OCI-LY7 (cell line): ENCODE measurements at regions not wholly inside any gene's neighbourhood (a gene's known extent, or its start where the extent isn't known, plus 50 kb on each side); places are given as distances from the start of the nearest gene placed in this dataset.

Experiments used
- BruUV-seq: library from RNA; stranded (reverse); fragments of 400-500 nt; replicated peaks from 2 replicates; lab custom pipeline; 2021; lab: Mats Ljungman, UMichigan
- CTCF ChIA-PET: fragments of 300-600 bp; sonication (Branson Sonifier 250); formaldehyde crosslinking; loops from one replicate; lab custom pipeline; 2022; ENCODE audit warnings: antibody characterized with exemption; ENCODE audit not compliant: unreplicated experiment; lab: Charles Lee
- POLR2A ChIA-PET: fragments of 300-600 bp; sonication (Branson Sonifier 250); formaldehyde crosslinking; loops from one replicate; lab custom pipeline; 2022; ENCODE audit warnings: antibody characterized with exemption; lab: Charles Lee
- DNase-seq: peaks from one replicate; pipeline ENCODE4 v3.0.0-alpha.2; 2015; ENCODE audit warnings: low spot score
- H2AFZ ChIP-seq: fragments of 200-600 bp; sonication (generic), shearing (Covaris generic); 2 replicates; pipeline ENCODE4 v1.6.1; 2014; ENCODE audit warnings: mild to moderate bottlenecking, antibody characterized with exemption, low read length, moderate library complexity
- H3K27ac ChIP-seq: fragments of 200-600 bp; sonication (generic); 2 replicates; pipeline ENCODE4 v1.5.1; 2014; ENCODE audit warnings: mixed run types, low read depth, mild to moderate bottlenecking, moderate library complexity, low read length, inconsistent platforms; ENCODE audit not compliant: poor library complexity, severe bottlenecking
- H3K36me3 ChIP-seq: fragments of 200-600 bp; sonication (generic); 2 replicates; pipeline ENCODE4 v1.6.1; 2014; ENCODE audit warnings: mild to moderate bottlenecking, antibody characterized with exemption, low read length, moderate library complexity, mixed read lengths; ENCODE audit not compliant: insufficient read depth
- H3K4me1 ChIP-seq: fragments of 200-600 bp; sonication (generic); 2 replicates; pipeline ENCODE4 v1.5.1; 2014; ENCODE audit warnings: mild to moderate bottlenecking, low read length; ENCODE audit not compliant: insufficient read depth, poor library complexity, severe bottlenecking
- H3K4me2 ChIP-seq: fragments of 200-600 bp; sonication (generic); 2 replicates; pipeline ENCODE4 v1.6.1; 2014; ENCODE audit warnings: mild to moderate bottlenecking, low read length
- H3K4me3 ChIP-seq: fragments of 200-600 bp; sonication (generic); 2 replicates; pipeline ENCODE4 v1.5.1; 2014; ENCODE audit warnings: mild to moderate bottlenecking, low read depth, low read length; ENCODE audit not compliant: poor library complexity, severe bottlenecking
- H3K79me2 ChIP-seq: fragments of 200-600 bp; sonication (generic); 2 replicates; pipeline ENCODE4 v1.6.1; 2016; ENCODE audit warnings: low read depth, mild to moderate bottlenecking, low read length, moderate library complexity, mixed read lengths; ENCODE audit not compliant: insufficient read depth
- H3K9me2 ChIP-seq: fragments of 200-600 bp; sonication (generic); 2 replicates; pipeline ENCODE4 v1.6.1; 2016; ENCODE audit warnings: mild to moderate bottlenecking, low read length, mixed read lengths; ENCODE audit not compliant: insufficient read depth
- H3K9me3 ChIP-seq: fragments of 200-600 bp; sonication (generic); 2 replicates; pipeline ENCODE4 v1.6.1; 2014; ENCODE audit warnings: mild to moderate bottlenecking, mixed run types, low read length, mixed read lengths
- H4K20me1 ChIP-seq: fragments of 200-600 bp; sonication (generic); 2 replicates; pipeline ENCODE4 v1.6.1; 2014; ENCODE audit warnings: mild to moderate bottlenecking, antibody characterized with exemption, low read length, moderate library complexity, mixed read lengths; ENCODE audit not compliant: insufficient read depth
- EZH2phosphoT487 ChIP-seq: fragments of 200-600 bp; sonication (generic); IDR thresholded peaks from 2 replicates; pipeline ENCODE4 v1.6.1; 2018; ENCODE audit warnings: low read depth, borderline replicate concordance, mild to moderate bottlenecking, mixed run types, antibody characterized with exemption, low read length, moderate library complexity, mixed read lengths
- intact Hi-C: fragments of 100-400 bp; cut with micrococcal nuclease; formaldehyde crosslinking; loops from one replicate; pipeline ENCODE4 v1.10.0; 2022; ENCODE audit not compliant: unreplicated experiment
- TF ChIP-seq, protein P1 (sequence below): fragments of 200-600 bp; sonication (generic); conservative IDR thresholded peaks from 2 replicates; pipeline ENCODE4 v1.5.1; 2014; ENCODE audit warnings: mild to moderate bottlenecking, antibody characterized with exemption, low read length, moderate library complexity, mixed read lengths

DNA sequence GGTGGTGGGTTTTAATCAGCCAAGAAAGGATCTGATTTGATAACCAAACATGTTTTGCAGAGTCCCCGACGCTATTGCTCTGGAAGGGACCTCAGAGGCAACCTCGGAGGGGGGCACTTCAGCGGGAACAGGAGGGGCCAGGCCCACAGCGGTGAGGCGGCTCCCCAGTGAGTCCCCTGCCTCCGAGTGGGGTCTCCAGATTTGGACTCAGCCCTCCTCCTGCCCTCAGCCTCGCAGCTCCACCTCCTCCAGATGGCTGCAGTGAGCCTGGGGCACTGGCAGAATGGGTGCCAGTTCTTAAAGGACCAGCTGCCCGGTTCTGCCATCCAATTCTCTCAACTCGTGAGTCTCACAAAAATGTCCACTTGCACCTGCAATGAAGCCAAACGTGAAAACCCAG, 61.0 kb upstream of the NANOS1 start:
- Histone ChIP-seq H3K27ac (no peak overlapping the region), H3K79me2 (no peaks in the 10 kb centered on the region), H3K36me3 (no peaks in the 10 kb centered on the region), H4K20me1 (no peaks in the 10 kb centered on the region), H3K4me1 (no peaks in the 10 kb centered on the region), H2AFZ (no peak overlapping the region), H3K9me2 (no peaks in the 10 kb centered on the region), H3K9me3 (no peaks in the 10 kb centered on the region), H3K4me2 (no peak overlapping the region), H3K4me3 (no peak overlapping the region)
- intact Hi-C loops = no loop called here
- TF ChIP-seq, protein P1, sequence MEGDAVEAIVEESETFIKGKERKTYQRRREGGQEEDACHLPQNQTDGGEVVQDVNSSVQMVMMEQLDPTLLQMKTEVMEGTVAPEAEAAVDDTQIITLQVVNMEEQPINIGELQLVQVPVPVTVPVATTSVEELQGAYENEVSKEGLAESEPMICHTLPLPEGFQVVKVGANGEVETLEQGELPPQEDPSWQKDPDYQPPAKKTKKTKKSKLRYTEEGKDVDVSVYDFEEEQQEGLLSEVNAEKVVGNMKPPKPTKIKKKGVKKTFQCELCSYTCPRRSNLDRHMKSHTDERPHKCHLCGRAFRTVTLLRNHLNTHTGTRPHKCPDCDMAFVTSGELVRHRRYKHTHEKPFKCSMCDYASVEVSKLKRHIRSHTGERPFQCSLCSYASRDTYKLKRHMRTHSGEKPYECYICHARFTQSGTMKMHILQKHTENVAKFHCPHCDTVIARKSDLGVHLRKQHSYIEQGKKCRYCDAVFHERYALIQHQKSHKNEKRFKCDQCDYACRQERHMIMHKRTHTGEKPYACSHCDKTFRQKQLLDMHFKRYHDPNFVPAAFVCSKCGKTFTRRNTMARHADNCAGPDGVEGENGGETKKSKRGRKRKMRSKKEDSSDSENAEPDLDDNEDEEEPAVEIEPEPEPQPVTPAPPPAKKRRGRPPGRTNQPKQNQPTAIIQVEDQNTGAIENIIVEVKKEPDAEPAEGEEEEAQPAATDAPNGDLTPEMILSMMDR = no peak
- no peak for TF ChIP-seq EZH2phosphoT487
- ChIA-PET POLR2A (no interaction called here), CTCF (no interaction called here)
- no peak for DNase-seq
- no TSS peak for BruUV-seq

DNA sequence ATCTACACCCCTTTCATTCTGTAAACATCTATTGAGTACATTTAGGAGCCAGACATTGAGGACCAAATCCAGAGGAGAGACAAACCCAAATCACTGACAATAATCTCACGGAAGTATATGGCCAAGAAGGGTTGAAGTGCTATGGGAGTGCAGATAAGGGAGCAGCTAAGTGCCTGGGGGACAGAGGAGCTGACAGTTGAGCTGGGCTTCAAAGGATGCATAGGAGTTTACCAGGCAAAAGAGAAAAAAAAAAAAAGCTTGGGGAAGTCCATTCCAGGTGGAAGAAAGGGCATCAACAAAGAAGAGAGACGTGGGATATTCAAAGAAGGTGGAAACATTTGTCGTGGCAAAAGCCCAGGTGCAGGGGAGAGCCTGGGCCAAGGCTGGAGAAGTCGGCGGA, 60.5 kb upstream of the NANOS1 start:
- intact Hi-C loops = no loop called here
- Histone ChIP-seq H3K4me2 (no peak overlapping the region), H3K4me3 (no peak overlapping the region), H3K4me1 (no peaks in the 10 kb centered on the region), H4K20me1 (no peaks in the 10 kb centered on the region), H3K9me2 (no peaks in the 10 kb centered on the region), H3K79me2 (no peaks in the 10 kb centered on the region), H3K9me3 (no peaks in the 10 kb centered on the region), H3K36me3 (no peaks in the 10 kb centered on the region), H3K27ac (no peak overlapping the region), H2AFZ (no peak overlapping the region)
- no peak for DNase-seq
- no peak for TF ChIP-seq EZH2phosphoT487
- TF ChIP-seq, protein P1 = no peak
- POLR2A ChIA-PET = no interaction called here
- BruUV-seq = no TSS peak
- CTCF ChIA-PET = interaction anchor here (0.6 kb wide), 1 partner anchor 13 kb away, joined by 4 read pairs; no protein-coding TSS in a partner anchor

DNA sequence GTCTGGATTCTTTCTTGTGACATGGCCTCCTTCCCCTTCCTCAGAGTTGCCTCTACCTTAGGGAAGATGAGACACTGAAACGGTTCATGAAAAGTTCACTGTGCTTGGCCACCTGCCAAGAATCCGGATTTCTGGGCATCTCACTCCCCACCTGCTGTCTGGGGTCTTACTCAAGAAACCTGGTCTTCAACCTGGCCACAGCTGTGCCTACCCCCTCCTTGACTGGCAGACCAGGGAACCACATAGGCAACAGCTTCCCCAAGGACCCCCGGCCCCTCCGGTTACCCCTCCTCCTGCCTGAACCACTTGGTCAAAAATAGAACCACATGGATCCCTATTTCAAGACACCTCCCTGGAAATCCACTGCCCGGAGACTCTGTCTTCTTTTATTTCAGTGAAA, 58.7 kb upstream of the NANOS1 start:
- Histone ChIP-seq H3K4me2 (no peak overlapping the region), H3K9me2 (no peaks in the 10 kb centered on the region), H3K9me3 (no peaks in the 10 kb centered on the region), H2AFZ (no peak overlapping the region), H3K36me3 (no peaks in the 10 kb centered on the region), H4K20me1 (no peaks in the 10 kb centered on the region), H3K79me2 (no peaks in the 10 kb centered on the region), H3K27ac (no peak overlapping the region), H3K4me1 (no peaks in the 10 kb centered on the region), H3K4me3 (no peak overlapping the region)
- BruUV-seq = no TSS peak
- POLR2A ChIA-PET = no interaction called here
- CTCF ChIA-PET = no interaction called here
- intact Hi-C loops = no loop called here
- TF ChIP-seq, protein P1 = no peak
- no peak for TF ChIP-seq EZH2phosphoT487
- no peak for DNase-seq
